ENCODE measurements at regions not wholly inside any gene's neighbourhood (a gene's known extent, or its start where the extent isn't known, plus 50 kb on each side); places are given as distances from the start of the nearest gene placed in this dataset.
"Not testable (repeated sequence)": the region's sequence is repeated elsewhere in the genome, so short reads cannot be mapped to it uniquely, and the experiment has no call there.

DNA sequence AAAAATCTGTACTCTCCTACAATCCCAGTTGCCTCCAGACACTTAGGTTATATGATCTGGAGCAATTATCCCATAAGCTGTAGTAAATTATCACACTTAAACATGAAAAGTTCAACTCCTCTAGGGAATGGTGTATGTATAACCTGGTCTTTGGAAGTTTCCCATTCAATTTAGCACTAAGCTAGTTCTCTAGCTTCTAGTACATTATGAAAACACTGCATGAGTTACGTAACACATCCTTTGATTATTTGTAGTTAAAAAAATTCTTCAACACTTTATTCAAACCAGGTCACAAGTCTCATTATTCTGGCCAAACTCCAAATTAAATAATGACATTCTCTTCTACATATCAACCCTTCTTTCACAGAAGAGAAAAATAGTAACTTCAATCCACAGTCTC, 827.0 kb upstream of the ADAMTS5 start:
- intact Hi-C loops (cut with DNase I): no loop called here
- no peak for DNase-seq (ENCODE audit: low spot score)

DNA sequence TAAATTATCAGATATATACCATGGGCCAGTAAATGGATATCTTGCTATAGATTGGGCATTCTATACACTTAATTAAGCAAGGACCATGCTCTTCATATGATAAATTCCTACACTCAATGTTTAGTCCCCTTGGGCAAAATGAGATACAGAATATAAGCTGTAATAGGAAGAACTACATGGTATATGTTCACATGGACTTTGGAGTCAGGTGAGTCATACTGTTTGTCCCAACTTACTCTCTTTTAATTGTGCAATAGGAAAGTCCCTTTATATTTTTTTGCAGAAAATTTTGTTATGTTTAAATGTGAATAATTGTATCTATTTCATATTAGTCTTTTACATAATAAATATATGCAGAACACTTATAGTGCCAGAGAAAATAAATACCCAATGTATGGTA, 820.2 kb upstream of the ADAMTS5 start:
- no peak for DNase-seq (ENCODE audit: low spot score)
- intact Hi-C loops (cut with DNase I): no loop called here

DNA sequence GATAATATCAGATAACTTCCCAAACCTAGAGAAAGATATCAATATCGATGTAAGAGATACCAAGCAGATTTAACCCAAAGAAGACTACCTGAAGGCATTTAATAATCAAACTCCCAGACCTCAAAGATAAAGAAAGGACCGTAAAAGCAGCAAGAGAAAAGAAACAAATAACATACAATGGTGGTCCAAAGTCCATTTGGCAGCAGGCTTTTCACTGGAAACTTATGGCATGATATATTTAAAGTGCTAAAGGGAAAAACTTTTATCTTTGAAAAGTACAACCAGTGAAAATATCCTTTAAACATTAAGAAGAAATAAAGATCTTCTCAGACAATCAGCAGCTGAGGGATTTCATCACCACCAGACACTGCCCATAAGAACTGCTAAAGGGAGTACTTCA, 812.7 kb upstream of the ADAMTS5 start:
- intact Hi-C loops (cut with DNase I): no loop called here
- DNase-seq (ENCODE audit: low spot score): no peak

DNA sequence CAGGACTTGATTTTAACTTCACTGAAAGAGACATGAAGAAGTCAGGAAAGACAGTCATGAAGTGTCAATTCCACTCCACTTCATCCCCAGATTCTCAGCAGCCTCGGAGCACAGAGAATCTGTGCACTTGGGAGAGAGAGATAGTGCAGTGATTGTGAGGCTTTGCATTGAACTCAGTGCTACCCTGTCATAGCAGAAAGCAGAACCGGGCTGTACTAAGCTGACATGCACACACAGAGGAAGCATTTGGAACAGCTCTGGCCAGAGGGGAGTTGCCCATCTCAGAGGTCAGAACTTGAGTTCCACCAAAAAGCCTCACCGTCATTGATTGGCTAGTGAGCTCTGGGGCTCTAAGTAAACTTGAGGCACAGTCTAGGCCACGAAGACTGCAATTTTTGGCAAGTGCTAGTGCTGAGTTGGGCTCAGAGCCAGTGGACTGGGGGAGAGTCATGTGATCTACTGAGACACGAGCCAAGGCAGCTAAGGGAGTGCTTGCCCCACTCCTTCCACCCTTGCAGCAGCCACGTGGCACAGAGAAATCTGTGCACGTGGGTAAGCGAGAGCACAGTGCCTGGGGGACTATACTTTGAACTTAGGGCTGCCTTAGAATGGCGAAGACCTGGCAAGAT, 810.2 kb upstream of the ADAMTS5 start:
- no peak for DNase-seq (ENCODE audit: low spot score)
- intact Hi-C loops (cut with DNase I): no loop called here

DNA sequence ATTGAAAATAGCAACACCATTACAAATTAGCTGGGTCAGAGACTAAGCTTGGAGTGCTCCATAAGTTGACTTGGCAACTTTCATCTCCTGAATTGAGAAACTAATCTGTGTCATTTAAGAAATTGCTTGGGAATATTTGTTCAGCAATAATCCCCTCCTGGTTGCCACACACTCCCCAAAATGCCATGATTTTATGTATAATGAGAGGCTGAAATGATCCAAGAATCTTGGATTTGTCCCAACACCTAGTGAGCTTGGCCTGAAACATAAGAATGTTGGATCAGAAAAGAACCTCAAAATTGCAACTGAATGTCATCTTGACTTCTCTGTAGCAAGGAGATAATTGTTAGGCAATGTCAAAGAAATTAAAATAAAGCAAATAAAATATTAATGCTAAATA, 805.9 kb upstream of the ADAMTS5 start:
- DNase-seq (ENCODE audit: low spot score): no peak
- intact Hi-C loops (cut with DNase I): no loop called here

DNA sequence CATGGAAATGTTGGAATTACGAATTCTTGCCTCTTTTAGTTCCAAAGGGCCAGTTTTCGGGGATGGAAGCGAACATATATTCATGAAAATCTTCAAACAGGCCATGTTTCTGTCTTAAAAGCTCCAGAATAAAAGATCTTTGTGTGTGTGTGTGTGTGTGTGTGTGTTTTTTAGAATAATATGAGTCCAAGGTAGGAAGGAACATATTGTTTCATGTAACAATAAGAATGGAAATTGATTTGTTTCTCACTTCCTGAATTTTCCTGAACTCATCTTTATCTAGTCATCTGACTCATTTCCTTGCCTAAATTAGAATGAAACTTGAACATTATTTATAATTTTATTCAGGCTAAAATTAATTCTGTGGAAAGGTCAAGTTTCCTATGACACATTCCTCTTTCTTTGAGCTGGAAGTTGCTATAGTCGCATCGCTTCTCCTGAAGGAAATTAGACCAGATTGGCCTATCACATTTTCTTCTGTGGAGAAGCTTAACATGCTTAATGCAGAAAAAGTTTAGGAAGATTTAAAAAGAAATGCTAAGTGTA, 805.1 kb upstream of the ADAMTS5 start:
- DNase-seq (ENCODE audit: low spot score): no peak
- intact Hi-C loops (cut with DNase I): no loop called here

DNA sequence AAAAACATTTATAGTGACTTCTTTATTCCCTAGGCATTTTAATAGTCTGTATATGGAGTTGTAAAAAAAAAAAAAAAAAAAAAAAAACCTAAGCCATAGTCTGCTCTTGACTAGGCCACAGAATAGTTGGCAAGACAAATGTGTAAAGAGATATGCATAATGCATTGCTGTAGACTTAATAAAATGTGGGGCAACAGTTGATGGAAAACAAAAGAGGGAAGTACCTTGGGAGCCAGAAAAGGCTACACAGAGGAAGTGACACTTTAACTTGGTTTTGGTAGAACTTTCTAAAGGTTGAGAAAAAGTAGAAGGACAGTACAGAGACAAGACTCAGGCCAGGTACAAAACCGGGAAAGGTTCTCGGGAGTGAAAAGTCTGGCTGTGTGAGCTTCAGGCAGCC, 802.9 kb upstream of the ADAMTS5 start:
- intact Hi-C loops (cut with DNase I): no loop called here
- no peak for DNase-seq (ENCODE audit: low spot score)

DNA sequence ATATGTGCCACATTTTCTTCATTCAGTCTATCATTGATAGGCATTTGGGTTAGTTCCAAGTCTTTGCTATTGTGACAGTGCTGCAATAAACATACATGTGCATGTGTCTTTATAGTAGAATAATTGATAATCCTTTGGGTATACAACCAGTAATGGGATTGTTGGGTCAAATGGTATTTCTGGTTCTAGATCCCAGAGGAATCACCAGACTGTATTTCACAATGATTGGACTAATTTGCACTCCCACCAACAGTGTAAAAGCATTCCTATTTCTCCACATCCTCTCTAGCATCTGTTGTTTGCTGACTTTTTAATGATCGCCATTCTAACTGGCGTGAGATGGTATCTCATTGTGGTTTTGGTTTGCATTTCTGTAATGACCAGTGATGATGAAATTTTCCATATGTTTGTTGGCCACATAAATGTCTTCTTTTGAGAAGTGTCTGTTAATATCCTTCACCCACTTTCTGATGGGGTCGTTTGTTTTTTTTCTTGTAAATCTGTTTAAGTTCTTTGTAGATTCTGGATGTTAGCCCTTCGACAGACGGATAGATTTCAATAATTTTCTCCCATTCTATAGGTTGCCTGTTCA, 801.3 kb upstream of the ADAMTS5 start:
- DNase-seq (ENCODE audit: low spot score); intact Hi-C loops (cut with DNase I): not testable (repeated sequence)

DNA sequence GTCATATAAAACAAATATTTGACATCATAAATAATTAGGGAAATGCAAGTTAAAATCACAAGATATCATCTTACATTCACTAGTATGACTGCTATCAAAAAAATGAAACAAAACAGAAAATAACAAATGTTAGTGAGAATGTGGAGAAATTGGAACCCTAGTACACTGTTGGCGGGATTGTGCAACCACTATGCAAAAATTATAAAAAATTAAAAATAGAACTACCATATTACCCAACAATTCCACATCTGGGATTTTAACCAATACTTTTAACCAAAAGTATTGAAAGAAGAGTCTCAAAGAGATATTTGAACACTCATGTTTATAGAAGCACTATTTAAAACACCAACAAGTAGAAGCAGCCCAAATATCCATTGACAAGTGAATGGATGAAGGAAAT, 797.2 kb upstream of the ADAMTS5 start:
- DNase-seq (ENCODE audit: low spot score): no peak
- intact Hi-C loops (cut with DNase I): loop anchor here (5.0 kb wide), 2 partner anchors 38 to 568 kb away; no protein-coding TSS in a partner anchor

DNA sequence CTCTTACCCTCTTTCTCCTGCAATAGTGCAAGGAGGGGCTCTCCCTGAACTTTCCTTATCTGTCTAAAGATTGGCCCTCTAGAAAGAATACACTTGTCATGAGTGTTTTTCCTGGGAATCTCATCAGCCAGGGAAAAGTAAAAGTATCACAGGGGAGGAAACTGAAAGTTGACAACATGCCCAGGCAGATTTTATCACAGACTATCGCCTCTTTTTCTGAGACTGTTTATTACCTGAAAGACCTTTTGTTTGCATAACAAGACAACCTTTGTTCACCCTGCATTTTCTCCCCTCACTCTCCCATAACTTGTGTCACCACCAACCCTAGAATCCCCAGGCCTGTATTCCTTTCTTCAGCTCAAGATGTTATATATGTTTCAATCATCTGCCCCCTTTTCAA, 794.7 kb upstream of the ADAMTS5 start:
- intact Hi-C loops (cut with DNase I): loop anchor here (5.0 kb wide), 2 partner anchors 41 to 571 kb away; no protein-coding TSS in a partner anchor

DNA sequence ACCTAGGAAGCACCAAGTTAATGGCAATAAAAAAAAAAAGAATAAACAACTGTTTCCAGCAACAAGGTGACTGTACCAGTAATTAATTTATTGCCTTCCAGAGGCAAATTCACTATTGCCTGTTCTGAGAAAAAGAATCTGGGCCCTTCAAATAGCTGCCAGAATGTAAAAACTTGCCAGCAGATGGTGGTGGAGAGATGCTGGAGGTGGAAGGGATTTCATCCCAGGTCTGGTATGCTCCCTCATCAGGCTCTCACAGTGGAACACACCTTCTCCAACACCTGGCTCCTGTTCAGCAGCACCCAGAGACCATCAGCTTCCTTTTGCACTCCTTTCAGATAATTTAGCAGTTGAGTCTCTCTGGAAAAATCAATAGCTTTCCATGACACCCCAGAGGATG, 792.9 kb upstream of the ADAMTS5 start:
- intact Hi-C loops (cut with DNase I): loop anchor here (5.0 kb wide), 2 partner anchors 42 to 572 kb away; no protein-coding TSS in a partner anchor
- no peak for DNase-seq (ENCODE audit: low spot score)

More for the DNA sequence above, 794.7 kb upstream of the ADAMTS5 start:
- no peak for DNase-seq (ENCODE audit: low spot score)

DNA sequence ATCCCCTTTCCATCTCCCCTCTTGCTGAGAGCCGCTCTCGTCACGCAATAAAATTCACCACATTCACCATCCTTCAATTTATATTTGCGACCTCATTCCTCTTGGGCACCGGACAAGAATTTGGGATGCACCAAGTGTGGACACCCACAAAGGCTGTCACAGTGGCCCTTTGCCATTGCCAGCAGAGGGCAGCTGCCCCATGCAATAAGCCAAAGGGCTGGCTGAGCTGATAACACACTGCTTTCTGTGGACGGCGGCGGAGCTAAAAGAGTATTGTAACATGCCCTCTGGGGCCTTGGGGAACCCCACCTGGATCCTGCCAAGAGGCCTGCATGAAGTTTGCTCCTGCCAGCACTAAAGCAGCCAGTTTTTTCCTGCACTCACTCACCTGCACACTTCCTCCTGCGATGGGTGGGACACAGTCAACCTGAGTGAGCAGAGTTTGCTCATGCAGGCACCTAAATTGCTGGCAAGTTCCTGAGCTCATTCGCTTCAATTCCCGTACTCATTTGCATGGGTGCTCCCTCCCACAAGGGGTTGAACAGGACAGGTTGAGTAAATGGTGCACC, 792.3 kb upstream of the ADAMTS5 start:
- DNase-seq (ENCODE audit: low spot score): no peak
- intact Hi-C loops (cut with DNase I): no loop called here

DNA sequence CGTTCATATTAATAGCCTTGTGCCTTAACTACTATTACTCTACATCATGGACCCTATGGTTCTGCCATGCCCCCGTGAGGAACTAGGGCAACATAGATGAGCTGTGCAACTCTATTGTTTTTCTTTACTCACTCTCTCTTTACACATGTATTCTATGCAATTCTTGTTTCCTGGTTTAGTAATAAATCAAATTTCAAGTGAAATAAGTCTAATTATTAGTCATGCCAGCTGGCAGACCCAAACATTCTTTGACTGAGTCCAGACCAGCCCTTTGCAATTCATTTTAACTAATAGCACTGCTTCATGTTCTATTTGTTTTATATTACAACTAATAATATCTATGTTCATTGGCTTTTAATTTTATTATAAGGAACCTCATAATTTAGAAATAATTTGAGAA, 789.3 kb upstream of the ADAMTS5 start:
- intact Hi-C loops (cut with DNase I): no loop called here
- DNase-seq (ENCODE audit: low spot score): no peak

DNA sequence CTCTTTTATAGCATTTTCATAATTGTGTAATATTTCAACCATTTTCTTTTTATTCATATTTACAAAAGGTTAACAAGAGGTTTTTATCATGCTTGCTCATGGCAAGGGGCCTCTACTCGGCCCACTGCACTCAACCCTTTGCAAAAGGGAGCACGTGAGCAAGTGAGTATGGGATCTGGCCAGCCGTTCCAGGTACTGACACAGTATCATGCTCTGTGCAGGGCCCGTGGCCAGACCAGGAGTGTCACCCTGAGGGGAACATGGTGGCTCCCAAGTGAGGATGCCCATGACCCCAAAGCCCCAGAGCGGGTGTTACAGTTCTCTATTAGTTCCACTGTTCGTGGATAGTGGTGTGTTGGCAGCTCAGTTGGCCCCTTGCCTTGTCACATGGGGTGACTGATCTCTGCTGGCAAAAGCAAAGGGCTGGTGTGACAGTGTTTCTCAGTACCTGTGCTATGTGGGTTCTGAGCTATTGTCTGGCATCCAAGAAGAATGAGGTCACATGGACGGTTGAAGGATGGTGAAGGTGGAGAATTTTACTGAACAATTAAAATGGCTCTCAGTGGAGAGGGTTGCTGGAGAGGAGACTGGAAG, 777.2 kb upstream of the ADAMTS5 start:
- DNase-seq (ENCODE audit: low spot score): no peak
- intact Hi-C loops (cut with DNase I): no loop called here

DNA sequence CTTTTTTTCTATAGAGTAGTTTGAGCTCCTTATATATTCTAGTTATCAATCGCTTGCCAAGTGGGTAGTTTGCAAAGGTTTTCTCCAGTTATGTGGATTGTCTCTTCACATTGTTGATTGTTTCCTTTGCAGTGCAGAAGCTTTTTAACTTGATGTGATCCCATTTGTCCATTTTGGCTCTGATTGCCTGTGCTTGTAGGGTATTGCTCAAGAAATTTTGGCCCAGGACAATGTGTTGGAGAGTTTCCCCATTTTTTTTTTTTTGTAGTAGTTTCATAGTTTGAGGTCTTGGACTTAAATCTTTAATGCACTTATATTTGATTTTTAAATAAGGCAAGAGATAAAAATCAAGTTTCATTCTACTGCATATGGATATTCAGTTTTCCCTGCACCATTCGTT, 774.8 kb upstream of the ADAMTS5 start:
- intact Hi-C loops (cut with DNase I): no loop called here

DNA sequence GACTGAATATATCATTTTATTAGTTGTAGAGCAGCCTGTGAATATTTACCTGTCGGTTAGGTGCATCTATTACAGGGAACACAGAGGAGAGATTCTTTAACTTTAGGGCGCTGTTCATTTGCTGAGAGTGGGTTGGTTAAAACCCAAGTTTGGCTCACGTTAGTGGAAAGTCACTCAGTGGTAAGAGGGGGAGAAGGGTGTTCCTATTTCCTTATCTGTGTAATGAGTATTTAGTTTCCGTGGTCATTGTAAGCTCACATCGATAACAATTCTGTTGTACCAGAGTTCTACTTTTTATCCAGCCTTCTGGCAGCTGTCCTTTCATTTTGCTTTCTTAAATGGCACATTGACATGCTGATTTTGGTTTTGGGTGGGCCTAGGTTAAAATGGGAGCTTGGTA, 773.2 kb upstream of the ADAMTS5 start:
- intact Hi-C loops (cut with DNase I): no loop called here

More for the DNA sequence above, 774.8 kb upstream of the ADAMTS5 start:
- DNase-seq (ENCODE audit: low spot score): no peak

DNA sequence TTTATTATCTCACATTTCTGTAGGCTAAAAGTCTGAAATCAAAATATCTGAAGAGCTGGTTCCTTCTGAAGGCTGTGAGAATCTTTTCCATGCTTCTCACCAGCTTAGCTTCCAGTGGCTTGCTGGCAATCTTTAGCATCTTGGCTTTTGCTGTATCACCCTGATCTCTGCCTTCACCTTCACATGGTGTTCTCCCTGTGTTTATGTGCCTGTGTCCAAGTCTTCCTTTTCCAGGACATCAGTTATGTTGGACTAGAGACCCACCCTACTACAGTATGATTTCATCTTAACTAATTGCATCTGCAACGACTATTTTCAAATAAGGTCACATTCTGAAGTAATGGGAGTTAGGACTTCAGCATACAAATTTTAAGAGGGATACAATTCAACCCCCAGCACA, 772.3 kb upstream of the ADAMTS5 start:
- no peak for DNase-seq (ENCODE audit: low spot score)
- intact Hi-C loops (cut with DNase I): no loop called here

More for the DNA sequence above, 773.2 kb upstream of the ADAMTS5 start:
- no peak for DNase-seq (ENCODE audit: low spot score)

DNA sequence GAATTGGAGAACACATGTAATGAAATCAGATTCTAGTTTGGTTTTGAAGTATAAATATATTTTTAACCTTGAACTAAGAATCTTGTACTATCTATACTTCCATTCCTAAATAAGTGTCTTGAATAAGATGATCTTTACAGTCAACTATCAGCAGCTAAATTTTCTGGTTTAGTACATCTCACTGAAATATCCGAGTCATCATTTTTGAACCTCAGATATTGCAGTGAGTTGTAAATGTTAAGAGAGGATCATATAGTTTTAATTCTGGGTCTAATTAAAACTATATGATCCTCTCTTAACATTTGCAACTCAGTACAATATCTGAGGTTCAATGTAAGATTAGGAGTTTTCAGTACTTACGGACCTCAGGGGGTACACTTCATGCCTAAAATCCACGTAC, 768.8 kb upstream of the ADAMTS5 start:
- no peak for DNase-seq (ENCODE audit: low spot score)
- intact Hi-C loops (cut with DNase I): no loop called here

DNA sequence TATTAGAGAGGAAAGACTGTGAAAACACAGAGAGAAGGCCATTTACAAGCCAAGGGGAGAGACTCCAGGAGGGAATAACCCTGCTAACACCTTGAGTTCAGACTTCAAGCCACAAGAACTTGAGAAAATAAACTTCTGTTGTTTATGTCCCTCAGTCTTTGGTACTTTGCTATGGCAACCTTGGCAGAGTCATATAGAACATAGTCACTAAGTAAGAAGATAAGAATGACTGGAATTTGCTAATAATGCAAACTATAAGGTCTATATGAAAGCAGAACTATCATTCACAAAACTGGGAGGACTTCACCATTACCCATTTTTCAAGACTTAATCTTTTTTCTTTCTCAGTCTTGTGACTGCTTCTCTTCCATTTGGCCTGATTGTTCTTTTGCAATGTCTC, 767.3 kb upstream of the ADAMTS5 start:
- intact Hi-C loops (cut with DNase I): no loop called here
- no peak for DNase-seq (ENCODE audit: low spot score)

DNA sequence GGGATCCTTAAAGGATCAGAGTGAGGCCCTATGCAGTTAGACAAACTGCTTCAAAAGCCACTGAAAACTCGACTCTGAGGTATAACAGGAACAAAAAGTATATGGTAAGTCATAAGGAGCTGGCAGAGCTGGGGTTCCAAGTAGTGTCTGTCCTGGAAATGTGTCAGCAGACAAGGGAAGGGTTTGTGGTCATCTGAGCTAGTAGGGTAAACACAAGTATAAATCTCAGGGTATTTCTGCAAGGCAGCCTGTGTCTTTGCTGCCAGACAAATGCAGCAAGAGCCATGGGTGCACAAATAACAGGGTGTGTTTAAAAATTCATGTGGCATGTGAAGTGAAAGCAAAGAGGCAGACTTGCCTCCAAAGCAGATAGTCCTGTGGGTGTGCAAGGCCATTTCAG, 759.0 kb upstream of the ADAMTS5 start:
- intact Hi-C loops (cut with DNase I): no loop called here
- no peak for DNase-seq (ENCODE audit: low spot score)

DNA sequence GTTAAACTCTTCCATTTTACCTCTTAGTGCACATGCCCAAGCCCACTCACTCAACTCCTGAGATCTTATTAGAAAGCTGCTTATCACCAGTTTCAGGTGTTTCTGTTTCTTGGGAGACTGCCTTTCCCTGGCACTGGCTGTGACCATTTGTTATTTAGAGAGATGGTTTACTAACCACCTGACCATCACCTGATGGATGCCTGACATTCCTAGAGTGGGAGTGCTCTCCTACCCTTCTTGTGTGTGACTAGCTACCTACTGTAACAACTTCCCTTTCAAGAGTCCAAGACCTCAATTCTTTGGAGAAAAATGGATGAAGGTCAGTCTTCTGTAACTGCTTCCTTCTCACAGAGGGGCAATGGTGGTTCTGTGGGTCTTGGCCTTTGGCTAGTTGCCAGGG, 755.2 kb upstream of the ADAMTS5 start:
- no peak for DNase-seq (ENCODE audit: low spot score)
- intact Hi-C loops (cut with DNase I): no loop called here

All from cardiac septum (tissue), 1 donor.